GM12872 (cell line): ENCODE measurements at regions not wholly inside any gene's neighbourhood (a gene's known extent, or its start where the extent isn't known, plus 50 kb on each side); places are given as distances from the start of the nearest gene placed in this dataset.

Source experiments
- TF ChIP-seq, protein P1 (sequence below): IDR thresholded peaks from 3 replicates; pipeline ENCODE4 v1.5.1; 2011; ENCODE audit warnings: low read depth, mild to moderate bottlenecking, low read length, moderate library complexity; ENCODE audit not compliant: insufficient read depth

DNA sequence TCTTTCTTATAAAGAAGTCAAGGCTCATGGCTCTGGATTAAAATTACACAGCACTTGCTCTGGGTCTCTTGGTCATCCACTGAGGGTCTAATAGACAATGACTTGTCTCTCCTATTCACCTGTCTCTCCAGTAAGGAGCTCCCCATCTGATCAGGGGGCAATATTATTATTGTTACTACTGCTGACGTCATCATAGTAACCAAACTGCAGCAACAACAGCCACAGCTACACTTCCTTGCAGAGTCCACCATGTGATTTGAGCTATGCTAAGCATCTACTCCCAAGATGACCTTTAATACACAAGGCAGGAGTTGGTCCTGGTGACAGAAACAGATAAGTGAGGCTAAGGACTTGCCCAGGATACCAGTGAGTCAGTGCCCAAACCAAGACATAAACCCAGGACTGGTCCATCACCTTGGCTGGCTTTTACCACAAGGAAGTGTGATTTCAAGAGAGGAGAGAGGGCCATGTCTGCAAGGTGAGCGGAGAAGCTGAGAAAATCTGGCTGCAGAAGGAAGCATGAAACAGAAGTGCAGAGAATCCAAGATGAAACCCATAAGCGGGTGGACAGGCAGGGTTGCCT is 602.5 kb downstream of the PTPRU start:
- TF ChIP-seq, protein P1, sequence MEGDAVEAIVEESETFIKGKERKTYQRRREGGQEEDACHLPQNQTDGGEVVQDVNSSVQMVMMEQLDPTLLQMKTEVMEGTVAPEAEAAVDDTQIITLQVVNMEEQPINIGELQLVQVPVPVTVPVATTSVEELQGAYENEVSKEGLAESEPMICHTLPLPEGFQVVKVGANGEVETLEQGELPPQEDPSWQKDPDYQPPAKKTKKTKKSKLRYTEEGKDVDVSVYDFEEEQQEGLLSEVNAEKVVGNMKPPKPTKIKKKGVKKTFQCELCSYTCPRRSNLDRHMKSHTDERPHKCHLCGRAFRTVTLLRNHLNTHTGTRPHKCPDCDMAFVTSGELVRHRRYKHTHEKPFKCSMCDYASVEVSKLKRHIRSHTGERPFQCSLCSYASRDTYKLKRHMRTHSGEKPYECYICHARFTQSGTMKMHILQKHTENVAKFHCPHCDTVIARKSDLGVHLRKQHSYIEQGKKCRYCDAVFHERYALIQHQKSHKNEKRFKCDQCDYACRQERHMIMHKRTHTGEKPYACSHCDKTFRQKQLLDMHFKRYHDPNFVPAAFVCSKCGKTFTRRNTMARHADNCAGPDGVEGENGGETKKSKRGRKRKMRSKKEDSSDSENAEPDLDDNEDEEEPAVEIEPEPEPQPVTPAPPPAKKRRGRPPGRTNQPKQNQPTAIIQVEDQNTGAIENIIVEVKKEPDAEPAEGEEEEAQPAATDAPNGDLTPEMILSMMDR, result no peak

DNA sequence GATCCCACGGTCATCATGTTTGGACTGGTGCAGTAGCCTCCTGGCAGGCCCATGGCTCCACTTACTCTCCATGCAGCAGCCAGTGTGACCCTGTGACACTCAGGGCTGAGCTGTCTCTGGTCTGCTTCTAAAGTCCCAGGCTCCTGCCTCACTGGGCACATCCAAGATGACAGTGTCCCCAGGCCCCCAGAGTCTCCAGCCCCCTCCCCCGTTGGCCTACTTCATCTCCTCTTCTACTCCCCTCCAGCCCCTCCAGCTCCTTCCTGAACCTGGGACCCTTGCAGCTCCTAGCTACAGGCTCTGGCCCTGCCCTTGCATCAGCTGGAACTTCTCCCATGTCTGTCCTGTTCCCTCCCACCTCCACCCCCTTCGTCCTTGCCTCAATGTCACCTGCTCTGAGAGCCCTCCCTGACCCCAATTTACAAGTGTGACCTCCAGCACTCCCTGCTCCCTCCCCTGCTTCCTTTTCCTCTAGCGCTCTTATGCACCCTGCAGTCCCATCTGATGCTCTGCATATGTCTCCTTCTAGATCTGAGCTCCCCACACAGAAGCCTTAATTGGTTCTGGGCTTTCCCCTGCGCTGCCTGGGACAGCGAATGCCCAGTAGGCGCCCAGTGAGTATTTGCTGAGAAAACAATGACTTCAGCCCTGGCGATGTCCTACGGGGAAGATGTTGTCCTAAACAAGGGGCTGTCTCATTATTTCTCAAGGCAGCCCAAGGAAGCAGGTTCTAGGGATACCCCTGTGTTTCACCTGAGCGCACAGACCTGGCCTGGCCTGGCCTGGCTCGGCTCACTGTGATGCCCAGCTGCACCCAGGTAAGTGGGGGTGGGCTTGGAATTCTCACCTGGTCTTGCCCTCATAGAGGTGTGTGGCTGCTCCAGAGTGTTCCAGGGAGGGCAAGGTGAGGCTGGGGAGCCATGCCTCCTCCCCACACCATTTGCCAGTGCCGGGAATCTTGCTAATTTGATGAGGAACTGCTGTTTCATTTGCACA is 600.6 kb downstream of the PTPRU start:
- TF ChIP-seq, protein P1, result no peak

DNA sequence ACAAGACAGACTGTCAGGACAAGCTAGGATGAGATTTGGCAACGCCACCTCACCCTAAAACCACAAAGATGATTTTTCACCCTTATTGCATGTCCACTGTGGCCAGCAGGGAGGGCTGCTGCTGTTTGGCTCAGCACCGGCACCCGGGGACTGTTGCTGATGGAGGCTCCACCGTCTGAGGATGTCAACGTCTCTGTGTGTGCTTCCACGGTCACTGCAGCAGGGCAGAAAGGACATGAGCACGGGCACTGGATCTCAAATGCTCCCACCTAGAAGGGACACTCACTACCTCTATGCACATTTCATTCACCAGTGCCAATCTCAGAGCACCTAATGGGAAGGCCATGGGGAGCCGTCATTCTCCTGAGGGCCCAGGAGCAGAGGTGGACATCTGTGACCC is 599.6 kb downstream of the PTPRU start:
- TF ChIP-seq, protein P1, result no peak

DNA sequence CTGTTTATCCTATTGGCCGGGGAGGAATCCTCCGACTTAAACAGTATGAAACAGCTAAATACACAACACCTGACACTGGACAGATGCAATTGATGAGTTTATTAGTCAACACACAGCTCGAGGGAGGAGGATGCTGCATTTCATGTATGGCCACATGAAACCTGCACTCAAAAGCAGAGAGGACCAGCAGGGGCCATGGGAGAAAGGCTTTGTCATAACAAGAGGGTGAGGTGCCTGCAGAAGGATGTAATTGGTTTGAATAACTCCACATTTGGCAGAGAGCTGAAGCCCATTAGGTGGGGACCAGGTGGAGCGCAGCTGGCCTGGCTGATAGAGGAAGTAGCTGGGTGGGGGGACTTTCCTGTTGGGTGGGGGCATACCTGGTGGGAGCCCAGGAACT is 599.1 kb downstream of the PTPRU start:
- TF ChIP-seq, protein P1, result no peak

DNA sequence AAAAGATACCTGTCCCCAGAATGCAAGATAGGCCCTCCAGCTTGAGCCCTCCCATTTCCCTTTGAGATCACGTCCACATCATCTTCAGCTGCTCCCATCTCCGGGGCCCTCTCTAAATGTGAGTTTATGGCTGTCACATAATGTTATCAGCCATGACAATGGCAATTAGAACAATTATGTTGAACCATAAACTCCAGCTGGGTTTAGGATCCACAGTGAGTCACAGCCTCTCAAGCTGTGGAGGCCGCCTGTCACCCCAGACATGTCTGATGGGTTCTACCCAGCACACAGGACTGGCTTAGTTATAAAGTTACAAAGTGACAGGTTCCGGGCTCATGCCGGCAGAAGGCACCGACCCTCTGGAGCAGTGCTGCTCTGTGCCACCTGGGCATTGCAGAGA is 597.3 kb downstream of the PTPRU start:
- TF ChIP-seq, protein P1, result no peak

DNA sequence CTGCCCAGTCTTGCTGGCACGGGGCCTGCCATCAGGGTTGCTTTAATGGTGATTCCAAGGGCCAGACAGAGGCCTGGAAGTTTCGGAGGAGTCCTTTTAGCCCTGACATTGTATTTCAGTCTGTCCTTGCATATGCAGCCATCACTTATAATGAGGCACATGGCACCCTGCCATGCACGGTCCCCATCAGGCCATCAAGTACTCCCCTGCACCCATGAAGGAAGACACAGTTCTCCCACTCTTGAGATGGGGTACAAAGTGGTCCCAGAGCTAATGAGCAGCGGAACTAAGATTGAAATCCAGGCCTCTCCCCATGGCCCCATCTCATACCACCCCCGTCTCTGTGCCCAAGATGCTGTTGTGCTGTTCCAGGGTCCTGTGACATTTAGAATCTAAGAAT is 596.6 kb downstream of the PTPRU start:
- TF ChIP-seq, protein P1, result no peak

DNA sequence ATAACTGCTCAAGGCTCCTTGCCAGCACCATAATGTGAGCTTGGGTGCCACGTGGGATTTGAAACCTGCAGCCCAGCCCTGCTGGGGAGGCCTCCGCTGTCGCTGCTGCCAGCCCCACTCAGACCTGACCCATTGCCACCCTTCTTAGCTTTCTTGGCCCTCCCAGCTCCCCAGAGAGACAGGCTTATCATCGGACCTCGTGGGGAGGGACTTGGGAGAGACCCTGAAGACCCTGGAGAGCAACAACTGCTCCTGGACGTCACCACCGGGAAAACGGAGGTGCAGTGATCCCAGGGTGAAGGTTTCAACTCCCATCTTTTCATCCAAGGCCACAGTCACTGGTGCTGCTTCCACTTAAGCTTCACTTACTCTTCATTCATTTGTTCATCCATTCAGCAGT is 596.1 kb downstream of the PTPRU start:
- TF ChIP-seq, protein P1, result no peak
